HG02884 (cell line): ENCODE measurements at regions not wholly inside any gene's neighbourhood (a gene's known extent, or its start where the extent isn't known, plus 50 kb on each side); places are given as distances from the start of the nearest gene placed in this dataset.

Source experiments
- ATAC-seq: cut with Tn5 transposase; IDR thresholded peaks from one replicate; pipeline ENCODE4 v1.9.1; 2021; ENCODE audit warnings: mild to moderate bottlenecking, moderate library complexity; ENCODE audit not compliant: unreplicated experiment

DNA sequence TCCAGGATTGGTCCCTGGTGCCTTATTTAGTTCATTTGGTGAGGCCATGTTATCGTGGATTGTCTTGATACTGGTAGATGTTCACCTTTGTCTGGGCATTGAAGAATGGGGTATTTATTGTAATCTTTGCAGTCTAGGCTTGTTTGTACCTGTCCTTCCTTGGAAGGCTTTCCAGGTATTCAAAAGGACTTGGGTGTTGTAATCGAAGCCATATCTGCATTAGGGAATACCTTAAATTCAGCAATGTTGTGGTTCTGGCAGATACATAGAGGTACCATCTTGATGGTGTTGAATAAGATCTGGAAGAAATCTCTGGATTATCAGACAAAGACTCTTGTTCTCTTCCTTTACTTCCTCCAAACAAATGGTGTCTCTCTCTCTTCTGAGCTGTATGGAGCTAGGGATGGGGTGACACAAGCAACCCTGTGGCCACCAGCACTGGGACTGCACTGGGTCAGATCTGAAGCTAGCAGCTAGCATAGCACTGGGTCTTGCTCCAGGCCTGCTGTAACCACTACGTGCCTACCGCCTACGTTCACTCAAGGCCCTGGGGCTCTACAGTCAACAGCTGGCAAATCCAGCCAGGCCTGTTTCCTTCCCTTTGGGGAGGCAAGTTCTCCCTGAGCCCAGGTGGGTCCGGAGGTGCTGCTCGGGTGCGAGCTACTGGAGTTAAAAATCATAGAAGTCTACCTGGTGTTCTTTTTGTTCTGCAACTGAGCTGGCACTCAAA, 261.1 kb upstream of the CITED2 start:
- ATAC-seq, result no peak

DNA sequence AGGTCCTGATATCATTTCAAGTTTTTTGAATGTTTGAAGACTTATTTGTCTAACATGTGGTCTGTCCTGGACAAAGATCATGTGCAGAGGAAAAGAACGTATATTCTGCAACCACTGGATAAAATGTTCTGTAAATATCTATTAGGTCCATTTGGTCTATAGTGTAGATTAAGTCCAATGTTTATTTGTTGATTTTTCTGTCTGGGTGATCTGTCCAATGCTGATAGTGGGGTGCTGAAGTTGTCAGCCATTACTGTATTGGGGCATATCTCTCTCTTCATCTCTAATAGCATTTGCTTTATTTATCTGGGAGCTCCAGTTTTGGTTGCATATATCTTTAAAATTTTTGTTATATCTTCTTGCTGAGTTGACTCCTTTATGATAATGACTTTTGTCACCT, 258.4 kb upstream of the CITED2 start:
- no peak for ATAC-seq

DNA sequence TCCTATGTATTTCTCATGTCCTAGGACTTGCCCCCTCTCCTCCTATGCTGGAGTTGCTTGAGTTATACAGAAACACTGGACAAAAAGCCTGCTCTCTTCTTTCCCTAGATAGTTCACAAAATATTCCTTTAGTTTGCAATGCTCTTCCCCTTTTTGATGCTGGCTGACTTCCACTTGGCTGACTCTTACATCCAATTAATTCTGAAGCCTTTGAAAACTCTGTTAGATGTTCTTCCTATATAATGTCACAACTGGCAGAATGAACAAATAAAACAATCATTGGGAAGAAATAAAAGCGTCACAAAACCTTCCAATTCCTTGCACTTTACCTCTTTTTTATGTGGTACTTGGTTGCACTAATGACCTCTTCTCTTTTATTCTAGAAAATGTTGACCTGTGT, 253.8 kb upstream of the CITED2 start:
- no peak for ATAC-seq

DNA sequence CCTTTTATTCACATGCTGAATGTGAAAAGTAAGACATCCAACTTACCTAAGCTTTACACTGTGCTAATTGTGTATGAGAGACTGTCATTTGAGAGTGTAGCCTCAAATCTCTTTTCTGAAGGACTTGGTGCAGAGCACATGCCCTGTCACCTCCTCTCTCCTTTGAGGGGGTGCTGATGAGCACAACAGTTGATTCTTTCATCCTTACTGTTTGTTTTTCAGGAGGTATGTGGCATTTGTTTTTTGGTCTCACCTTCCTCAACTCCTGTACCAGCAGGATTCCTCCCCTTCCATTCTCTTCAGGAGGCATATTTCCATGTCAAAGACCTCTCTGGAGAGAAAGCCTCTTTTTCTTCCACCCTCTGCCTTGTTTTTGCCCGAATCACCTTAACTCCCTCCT, 252.6 kb upstream of the CITED2 start:
- ATAC-seq, result no peak

DNA sequence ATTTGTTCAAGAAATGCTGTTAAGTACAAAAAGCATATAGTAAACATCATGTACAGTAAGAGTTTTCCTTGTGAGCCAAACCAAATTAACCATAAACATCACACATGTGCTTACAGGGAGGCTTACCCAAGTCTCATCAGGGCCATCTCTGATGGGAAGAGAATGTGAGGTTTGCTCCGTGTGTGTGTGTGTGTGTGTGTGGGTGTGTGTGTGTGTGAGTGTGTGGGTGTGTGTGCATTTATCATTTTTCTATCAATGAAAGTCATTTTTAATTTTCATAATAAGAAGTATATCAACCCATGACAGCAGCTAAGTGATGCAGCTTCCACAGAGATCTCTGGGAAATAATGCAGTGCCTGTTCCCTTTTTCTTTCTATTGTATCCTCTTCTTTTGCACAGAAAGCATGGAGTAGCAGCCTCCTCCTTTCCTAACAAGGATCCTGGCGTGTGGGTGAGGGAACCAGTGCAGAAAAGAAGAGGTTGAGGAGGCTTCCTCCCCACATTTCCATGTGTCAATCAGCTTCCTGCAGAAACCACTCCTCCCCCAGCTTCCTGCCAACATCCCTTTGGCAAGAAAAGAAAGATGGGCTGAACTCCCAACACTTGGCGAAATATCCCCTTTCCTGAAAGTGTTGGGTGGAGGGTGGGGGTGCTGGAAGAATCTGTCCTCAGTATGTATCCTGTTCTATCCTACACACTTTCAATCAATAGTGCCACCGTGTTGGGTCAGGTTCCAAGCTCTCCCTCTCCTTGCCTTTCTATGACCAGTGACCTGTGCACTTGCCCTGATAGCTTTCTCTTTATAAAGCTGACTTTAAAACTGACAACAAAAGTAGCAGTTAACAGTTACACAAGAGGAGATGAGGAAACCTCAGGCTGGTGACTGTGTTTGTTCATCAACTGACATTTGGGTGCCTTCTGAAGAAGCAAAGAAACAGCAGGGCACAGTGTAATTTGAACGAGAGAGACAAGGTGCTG, 251.8 kb upstream of the CITED2 start:
- no peak for ATAC-seq

DNA sequence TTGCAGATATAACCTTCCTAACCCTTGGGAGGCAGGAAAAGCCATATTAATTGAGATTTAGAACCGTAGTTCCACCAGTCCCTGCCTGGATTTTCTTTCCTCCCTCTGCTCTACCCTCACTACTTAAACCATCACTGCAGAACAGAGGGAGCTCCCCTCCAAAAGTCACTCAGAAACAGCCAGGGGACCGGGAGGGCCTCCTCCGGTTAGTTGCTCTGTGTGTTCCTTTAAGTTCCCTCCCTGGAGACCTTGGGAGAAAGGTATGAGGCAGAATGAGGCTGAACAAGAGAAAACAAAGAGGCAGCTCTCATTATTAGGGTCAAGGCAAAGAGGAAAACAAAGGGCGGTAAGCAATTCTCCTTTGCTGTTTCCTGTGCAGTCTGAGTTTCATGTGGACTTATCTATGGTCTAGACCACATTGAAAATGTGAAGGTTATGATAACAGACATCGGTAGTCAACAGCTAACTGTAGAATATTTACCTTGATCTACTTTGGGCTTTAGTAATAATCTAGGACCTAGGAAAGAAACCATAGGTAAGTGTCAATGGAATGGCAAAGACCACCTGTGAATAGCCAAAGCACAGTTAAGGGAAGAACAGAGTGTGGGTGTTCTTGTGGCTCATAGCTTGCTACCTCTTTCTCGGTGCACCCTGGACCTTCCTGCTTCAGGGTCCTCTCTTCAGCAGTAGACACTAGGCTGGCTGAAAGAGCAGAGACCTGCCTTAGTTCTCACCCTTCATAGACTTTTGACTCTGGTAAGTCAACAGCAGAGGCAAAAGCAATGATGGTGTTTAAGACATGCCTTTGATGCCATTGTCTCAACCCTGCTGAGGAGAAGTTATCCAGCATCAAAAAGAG, 250.9 kb upstream of the CITED2 start:
- ATAC-seq, result no peak

DNA sequence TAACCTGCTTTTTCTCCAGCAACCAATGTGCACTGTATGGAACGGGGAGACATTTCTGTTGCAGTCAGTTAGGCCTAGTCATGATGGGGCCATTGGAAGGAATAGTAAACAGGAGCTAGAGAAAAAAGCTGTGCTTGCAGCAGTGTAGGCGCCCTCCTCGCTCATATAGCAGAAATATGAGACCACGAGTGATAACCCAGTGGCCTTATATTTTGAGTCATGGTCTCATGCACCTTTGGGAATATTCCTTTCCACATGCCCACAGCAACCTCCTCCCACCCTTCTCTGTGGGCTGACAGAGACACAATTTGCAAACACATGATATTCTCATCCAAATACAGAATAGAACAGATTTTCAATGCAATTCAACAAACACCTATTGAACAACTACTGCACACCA, 248.9 kb upstream of the CITED2 start:
- no peak for ATAC-seq

DNA sequence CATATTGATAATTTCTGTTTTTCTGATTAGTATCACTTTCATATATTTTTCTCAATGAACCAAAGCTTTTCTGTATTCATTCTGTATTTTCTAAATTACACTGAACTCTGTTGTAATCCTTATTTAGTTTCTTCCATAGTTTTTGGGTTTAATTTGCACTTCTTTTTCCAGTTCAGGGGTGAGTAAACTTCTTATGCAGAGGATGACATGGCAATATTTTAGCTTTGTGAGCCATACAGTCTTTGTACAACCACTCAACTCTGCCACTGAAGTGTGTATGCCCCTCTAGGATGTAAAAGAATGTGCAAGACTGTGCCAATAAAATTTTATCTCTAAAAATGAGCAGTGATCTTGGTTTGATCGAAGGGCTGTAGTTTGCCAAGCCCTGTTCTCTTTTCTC, 239.0 kb upstream of the CITED2 start:
- ATAC-seq, result no peak

DNA sequence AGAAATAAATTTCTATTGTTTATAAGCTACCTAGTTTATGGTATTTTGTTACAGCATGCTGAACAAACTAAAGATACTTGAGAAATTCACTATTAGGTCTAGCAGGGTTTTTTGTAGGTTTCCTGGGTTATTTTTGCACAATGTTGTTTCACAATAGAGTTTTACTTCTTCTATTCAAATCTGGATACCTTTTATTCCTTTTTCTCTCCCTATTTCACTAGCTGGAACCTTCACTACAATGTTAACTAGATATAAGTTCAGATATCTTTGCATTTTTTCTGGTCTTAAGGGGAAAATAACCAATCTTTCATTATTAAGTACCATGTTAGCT, 237.7 kb upstream of the CITED2 start:
- no peak for ATAC-seq

DNA sequence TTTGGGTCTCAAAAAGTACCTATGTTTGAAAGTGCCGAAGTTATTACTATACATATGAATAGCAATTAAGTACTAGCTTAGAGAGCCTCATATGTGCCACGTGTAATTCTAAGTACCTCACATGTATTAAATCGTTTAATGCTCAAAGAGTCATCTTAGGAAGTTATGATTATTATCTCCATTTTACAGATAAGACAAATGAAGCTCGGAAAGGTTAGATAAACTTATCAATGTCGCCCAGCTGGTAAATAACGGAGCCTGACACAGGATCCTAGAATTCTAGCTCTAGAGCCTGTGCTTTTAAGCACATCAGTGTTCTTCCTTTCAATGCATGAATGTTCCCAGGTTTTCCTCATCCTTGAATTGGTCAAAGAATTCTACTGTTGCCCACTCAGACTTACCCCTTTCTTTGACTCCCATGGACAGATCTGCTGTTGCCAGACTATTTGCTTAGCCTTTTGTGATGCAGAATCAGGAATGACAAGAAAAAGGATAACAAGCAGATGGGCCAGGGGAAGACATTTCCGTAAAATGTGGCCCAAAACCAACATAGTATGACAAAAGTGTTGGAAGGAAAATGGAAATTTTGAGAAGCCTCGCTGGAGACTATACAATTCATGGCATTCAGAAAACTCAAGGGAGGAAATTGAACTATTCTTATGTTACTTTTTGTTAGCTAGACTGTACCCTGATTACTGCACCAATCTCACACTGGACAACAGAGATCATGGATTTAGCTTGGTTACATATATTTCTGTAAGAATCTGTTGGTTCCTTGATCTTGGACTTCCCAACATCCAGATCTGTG, 237.1 kb upstream of the CITED2 start:
- ATAC-seq, result no peak

DNA sequence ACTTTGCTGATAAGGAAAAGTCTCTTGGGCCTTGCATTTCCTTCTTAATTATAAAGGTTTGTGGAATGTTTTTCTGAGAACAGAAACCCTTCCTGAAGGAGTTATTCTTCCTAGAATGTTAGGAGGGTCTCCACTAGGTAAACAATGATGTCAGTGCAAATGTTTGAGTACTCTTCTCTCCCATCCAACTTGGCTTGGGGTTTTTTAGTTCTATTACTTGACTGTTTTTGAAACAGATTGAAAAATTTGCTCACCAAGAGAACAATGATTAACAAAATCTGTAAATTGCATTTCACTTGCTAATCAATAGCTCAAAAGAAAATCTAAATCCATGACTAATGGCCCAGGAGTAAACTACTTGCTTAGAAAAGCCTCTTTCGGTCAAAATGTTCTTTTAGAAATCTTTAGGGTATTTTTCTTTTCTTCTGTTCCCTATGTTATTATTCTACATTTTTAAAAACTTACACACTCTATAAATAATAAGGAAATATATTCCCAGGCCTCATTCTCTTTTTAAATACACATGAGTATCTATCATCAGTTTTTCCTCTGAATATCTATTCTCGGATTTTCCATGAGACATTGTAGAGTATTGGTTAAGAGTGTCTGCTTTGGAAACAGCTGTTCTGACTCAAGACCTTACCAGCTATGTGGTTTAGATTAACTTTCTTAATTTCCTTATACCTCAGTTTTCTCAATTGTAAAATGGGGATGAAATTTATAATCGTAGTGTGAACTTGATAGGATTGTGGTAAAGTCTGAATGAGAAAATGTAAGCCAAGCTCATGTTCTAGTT, 234.2 kb upstream of the CITED2 start:
- no peak for ATAC-seq

DNA sequence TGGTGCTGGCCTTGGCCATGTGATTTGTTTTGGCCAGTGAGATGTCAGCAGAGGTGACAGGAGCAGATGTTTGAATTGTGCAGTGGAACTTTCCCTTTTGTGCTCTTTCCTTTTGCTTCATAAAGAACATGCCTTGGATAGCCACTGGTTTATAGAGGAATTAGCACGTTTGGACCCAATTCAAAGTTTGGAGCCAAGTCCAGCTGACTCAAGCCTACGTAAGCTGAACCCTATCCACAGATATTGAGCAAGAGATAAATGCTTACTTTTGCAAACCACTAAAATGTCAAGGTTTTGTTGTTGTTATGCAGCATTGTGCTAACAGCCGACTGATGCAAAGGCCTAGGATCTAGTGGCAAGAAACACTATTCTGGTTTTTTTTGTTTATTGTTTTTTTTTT, 230.9 kb upstream of the CITED2 start:
- ATAC-seq, result no peak

DNA sequence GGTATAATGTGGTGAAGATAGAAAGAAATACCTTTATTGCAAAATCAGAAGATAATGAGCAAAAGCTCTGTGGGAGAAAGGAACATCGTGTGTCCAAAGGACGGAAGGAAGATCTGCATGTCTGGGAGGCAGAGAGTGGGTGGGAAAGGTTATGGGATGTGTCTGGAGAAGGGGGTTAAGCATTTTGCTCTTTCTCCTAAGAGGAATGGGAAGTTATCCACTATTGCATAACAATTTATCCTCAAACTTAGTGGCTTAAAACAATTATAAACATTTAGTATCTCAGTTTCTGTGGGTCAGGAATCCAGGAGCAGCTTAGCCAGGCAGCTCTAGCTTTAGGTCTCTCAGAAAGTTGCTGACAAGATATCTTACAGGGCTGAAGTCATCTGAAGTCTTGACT, 229.1 kb upstream of the CITED2 start:
- ATAC-seq, result no peak

DNA sequence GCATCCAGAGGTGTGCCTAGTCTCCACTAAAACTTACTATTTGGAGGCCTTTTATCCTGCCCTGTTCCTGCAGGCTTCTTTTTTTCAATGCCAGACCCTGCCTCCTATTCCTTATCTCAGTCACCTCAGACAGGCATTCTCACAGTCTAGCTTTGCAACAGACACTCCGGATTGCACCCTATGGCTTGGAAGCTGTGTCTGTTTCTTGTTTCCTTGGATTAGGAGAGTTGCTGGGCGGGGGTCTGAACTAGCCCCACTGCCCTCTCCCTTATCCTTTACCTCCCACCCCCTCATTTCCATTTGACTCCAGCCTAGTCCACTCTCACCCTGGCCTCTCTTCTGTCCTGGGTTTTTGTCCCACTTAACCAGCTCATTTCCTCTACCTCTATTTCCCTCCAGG, 228.1 kb upstream of the CITED2 start:
- no peak for ATAC-seq

DNA sequence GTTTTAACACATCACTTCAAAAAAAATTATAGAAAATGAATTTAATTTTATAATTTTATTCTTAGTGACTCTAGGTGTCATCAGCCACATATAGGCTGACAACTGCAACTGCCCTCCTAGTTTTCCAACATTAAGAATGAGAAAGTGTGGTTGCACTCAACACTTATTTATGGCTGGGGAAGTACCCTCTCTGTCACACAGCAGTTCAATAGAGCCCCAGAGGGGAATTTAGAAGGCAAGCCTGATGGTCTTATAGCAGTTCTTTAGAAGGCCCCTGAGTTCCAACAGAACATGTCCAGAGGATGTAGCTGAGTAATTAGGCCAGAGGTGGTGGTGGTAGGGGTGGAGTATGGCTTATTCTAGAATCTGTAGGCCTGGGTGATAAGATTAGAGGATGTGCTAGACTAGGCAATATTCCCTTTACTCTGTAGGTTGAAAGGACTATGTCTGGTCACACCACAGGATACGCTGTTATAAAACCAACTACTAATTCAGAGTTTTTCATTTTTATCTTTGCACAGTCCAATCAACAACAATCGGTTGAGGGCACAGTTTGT, 226.5 kb upstream of the CITED2 start:
- ATAC-seq, result peak; percentile 97

DNA sequence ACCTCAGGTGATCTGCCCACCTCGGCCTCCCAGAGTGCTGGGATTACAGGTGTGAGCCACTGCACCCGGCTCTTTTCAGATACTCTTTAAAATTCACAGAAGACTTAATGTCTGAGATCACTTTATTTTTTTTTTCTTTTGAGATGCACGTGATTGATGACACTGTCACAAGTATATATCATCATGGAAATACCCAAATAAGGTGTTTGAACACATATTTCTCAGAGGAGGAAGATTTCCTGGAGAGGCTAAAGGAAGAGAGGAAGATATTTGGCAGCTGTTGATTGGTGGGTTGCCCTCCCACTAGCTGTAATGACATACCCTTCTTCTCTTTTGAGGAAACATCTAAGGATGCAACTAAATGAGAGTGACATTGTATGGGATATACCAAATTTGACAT, 225.9 kb upstream of the CITED2 start:
- ATAC-seq, result peak; percentile 4

DNA sequence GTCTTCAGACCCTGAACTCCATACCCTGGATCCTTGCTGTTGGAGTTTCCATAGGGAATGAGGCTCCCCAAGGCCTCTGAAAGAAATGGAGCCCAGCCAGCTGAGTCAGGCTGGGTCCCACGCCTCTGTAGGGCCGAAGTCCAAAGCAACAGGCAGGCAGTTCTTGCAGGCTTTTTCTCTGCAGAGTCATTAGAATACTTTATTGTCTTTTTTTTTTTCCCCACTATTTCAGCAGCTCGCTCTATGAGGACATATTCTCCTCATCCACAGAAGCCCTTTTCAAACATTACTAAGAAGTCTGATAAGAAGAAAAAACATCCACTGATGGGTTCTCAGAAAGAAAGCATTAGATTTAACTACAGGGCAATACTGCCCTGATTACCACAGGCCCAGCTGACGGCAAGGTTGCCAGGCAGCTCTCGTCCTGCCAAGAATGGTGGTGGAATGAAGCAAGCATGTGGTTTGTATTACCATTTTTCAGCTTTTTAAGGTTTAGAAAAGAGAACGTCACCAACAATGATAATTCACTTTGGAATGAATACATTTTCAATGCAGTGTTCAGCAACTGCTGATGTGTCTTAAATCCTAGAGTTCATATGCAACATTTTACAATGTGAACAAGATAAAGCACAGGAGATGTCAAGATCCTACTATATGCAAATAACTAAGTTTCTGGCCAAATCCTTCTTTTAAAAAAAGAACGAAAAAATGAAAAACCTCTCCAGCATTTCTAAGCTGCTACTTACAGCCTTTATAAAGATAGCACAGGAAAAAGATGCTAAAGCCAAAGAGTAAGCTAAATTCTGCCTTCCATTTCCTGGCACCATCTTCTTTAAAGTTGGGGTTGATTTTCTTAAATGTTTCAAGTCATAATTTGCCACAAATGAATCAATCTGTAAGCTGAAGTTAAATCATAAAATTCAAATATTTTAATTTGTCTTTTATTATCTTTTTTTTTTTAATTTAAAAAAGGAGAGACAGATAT, 223.6 kb upstream of the CITED2 start:
- ATAC-seq, result no peak

DNA sequence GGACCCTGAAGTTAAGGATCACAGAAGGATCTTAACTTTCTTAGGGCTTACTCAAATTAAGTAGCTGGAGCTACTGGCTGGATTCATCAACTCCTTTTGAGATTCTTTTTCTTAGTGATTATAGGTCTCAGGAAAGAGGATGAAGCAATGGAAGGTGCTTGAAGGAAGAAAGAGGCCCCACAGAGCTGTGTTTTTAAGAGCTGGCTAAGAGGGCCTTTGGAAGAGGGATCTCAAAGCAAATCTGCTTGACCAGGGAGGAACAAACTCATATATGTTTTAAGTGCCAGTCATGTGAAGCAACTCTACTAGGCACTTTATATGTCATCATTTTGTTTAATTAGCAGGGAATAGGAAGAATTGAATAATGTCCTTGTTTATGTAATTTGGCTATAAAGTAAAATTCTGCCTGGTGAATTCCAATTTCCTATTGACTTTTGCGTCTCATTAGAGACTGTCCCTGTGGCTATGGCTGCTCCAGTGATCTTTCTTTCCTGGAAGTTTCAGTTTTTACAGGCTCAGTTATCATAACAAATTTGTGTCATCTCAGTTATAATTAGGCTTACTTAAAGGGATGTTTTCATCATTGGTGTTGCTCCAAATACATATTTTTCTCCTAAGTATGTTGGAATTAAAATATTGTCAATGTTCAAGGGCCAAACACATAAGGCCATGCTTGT, 222.8 kb upstream of the CITED2 start:
- no peak for ATAC-seq
